ENCODE measurements at regions not wholly inside any gene's neighbourhood (a gene's known extent, or its start where the extent isn't known, plus 50 kb on each side); places are given as distances from the start of the nearest gene placed in this dataset.

DNA sequence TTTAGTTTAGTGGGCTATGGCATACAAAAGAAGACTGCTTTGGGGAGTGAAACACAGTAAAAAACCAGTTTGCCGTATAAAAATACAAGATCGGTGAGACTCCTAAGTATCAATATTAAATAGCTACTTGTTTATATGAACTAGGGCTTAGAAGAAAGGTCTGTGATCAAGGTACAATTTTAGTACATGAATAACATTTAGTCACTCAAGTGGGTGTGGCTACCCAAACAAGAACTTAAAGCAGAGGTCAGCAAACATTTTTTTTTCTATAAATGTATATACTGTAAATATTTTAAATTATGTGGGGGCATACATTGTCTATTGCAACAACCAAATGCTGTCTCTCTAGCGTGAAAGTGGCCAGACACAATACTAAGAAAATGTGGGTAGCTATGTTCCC lies 1452.5 kb upstream of the NUDT12 start:
- intact Hi-C loops (cut with DNase I): no loop called here
- FAIRE-seq (no peak), DNase-seq (no peak)
- no peaks in the 10 kb centered on the region for H3K9me3 ChIP-seq (ENCODE audit: control insufficient read depth in 2 of 3, insufficient read depth in 1 of 3, low read length in 3 of 3)
- no peaks in the 10 kb centered on the region for H3K4me1 ChIP-seq (ENCODE audit: control insufficient read depth in 2 of 3, insufficient read depth in 2 of 3, low read depth in 1 of 3, low read length in 3 of 3)
- TF ChIP-seq, protein P1, sequence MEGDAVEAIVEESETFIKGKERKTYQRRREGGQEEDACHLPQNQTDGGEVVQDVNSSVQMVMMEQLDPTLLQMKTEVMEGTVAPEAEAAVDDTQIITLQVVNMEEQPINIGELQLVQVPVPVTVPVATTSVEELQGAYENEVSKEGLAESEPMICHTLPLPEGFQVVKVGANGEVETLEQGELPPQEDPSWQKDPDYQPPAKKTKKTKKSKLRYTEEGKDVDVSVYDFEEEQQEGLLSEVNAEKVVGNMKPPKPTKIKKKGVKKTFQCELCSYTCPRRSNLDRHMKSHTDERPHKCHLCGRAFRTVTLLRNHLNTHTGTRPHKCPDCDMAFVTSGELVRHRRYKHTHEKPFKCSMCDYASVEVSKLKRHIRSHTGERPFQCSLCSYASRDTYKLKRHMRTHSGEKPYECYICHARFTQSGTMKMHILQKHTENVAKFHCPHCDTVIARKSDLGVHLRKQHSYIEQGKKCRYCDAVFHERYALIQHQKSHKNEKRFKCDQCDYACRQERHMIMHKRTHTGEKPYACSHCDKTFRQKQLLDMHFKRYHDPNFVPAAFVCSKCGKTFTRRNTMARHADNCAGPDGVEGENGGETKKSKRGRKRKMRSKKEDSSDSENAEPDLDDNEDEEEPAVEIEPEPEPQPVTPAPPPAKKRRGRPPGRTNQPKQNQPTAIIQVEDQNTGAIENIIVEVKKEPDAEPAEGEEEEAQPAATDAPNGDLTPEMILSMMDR (IDR thresholded peaks at IDR 0.05; ENCODE audit: borderline replicate concordance, extremely low read depth, insufficient read depth): no peak
- H3K9ac ChIP-seq (ENCODE audit: low read length in 3 of 3): no peak overlapping the region
- H3K27me3 ChIP-seq (ENCODE audit: control insufficient read depth, insufficient read depth, low read length): no peaks in the 10 kb centered on the region
- no peaks in the 10 kb centered on the region for H3K36me3 ChIP-seq (ENCODE audit: control insufficient read depth in 2 of 3, insufficient read depth in 3 of 3, low read length in 3 of 3)
- no peak overlapping the region for H3K27ac ChIP-seq (ENCODE audit: low read depth in 2 of 2, low read length in 2 of 2)
- no peak overlapping the region for H3K4me3 ChIP-seq (ENCODE audit: low read length in 3 of 3)

DNA sequence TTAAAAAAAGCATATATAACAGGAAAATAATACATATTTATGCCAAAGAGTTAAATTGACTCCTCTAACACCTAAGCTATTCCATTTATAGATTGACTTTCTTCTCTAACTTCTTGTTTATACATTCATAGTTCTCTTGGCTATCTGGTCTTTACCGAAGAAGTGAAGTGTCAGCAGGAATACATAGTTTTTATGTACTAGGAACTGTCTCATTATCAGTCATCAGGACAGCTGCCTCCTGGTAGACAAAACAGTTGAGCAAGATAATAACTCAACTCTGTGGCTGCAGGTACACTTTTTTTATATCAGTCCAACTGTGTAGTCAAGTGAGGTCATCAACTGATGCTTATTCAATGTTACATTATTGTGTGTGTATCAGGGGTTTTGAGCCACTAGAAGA lies 1436.0 kb upstream of the NUDT12 start:
- Histone ChIP-seq H3K9me3 (ENCODE audit: control insufficient read depth in 2 of 3, insufficient read depth in 1 of 3, low read length in 3 of 3) (no peaks in the 10 kb centered on the region), H3K36me3 (ENCODE audit: control insufficient read depth in 2 of 3, insufficient read depth in 3 of 3, low read length in 3 of 3) (no peaks in the 10 kb centered on the region), H3K27ac (ENCODE audit: low read depth in 2 of 2, low read length in 2 of 2) (no peak overlapping the region), H3K9ac (ENCODE audit: low read length in 3 of 3) (no peak overlapping the region), H3K4me3 (ENCODE audit: low read length in 3 of 3) (no peak overlapping the region), H3K4me1 (ENCODE audit: control insufficient read depth in 2 of 3, insufficient read depth in 2 of 3, low read depth in 1 of 3, low read length in 3 of 3) (no peaks in the 10 kb centered on the region), H3K27me3 (ENCODE audit: control insufficient read depth, insufficient read depth, low read length) (no peaks in the 10 kb centered on the region)
- intact Hi-C loops (cut with DNase I): no loop called here
- DNase-seq (no peak), FAIRE-seq (no peak)
- TF ChIP-seq, protein P1 (IDR thresholded peaks at IDR 0.05; ENCODE audit: borderline replicate concordance, extremely low read depth, insufficient read depth): no peak

DNA sequence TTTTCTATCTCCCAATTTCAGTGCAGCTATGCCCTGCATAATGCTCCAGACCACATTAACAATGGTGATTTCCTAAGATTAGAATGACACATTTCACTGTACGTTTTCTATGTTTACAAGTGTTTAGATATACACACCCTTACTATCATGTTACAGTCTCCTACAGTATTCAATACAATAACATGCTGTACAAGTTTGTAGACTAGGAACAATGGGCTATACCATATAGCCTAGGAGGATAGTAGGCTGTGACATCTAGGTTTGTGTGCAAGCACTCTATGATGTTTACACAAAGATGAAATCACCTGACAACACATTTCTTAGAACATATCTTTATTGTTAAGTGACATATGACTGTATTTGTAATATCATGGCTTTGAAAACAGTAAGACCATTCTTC lies 1435.6 kb upstream of the NUDT12 start:
- DNase-seq: no peak
- Histone ChIP-seq H3K9ac (ENCODE audit: low read length in 3 of 3) (no peak overlapping the region), H3K27ac (ENCODE audit: low read depth in 2 of 2, low read length in 2 of 2) (no peak overlapping the region), H3K9me3 (ENCODE audit: control insufficient read depth in 2 of 3, insufficient read depth in 1 of 3, low read length in 3 of 3) (no peaks in the 10 kb centered on the region), H3K36me3 (ENCODE audit: control insufficient read depth in 2 of 3, insufficient read depth in 3 of 3, low read length in 3 of 3) (no peaks in the 10 kb centered on the region), H3K27me3 (ENCODE audit: control insufficient read depth, insufficient read depth, low read length) (no peaks in the 10 kb centered on the region), H3K4me3 (ENCODE audit: low read length in 3 of 3) (no peak overlapping the region), H3K4me1 (ENCODE audit: control insufficient read depth in 2 of 3, insufficient read depth in 2 of 3, low read depth in 1 of 3, low read length in 3 of 3) (no peaks in the 10 kb centered on the region)
- intact Hi-C loops (cut with DNase I): no loop called here
- TF ChIP-seq, protein P1 (IDR thresholded peaks at IDR 0.05; ENCODE audit: borderline replicate concordance, extremely low read depth, insufficient read depth): no peak
- FAIRE-seq: no peak

DNA sequence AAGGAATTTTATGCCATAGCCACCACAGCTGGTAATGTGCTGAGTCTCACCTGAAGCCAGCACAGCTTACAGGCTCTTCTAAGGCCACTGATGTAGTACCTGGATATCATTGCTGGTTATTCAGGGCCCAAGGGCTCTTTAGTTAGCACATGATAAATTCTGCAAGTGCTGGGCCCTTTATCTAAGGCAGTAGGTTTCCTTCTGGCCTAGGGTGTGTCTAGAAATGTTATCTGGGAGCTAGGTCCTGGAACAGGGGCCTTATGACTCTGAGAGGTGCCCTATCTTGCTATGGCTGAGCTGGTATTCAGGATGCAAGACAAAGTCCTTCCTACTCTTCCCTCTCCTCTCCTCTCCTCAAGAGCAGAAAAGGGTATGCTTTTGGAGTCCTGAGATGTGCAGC lies 1424.5 kb upstream of the NUDT12 start:
- DNase-seq: no peak
- intact Hi-C loops (cut with DNase I): no loop called here
- no peaks in the 10 kb centered on the region for H3K9me3 ChIP-seq (ENCODE audit: control insufficient read depth in 2 of 3, insufficient read depth in 1 of 3, low read length in 3 of 3)
- H3K9ac ChIP-seq (ENCODE audit: low read length in 3 of 3): no peak overlapping the region
- no peaks in the 10 kb centered on the region for H3K36me3 ChIP-seq (ENCODE audit: control insufficient read depth in 2 of 3, insufficient read depth in 3 of 3, low read length in 3 of 3)
- no peak overlapping the region for H3K4me3 ChIP-seq (ENCODE audit: low read length in 3 of 3)
- H3K27ac ChIP-seq (ENCODE audit: low read depth in 2 of 2, low read length in 2 of 2): no peak overlapping the region
- no peaks in the 10 kb centered on the region for H3K27me3 ChIP-seq (ENCODE audit: control insufficient read depth, insufficient read depth, low read length)
- H3K4me1 ChIP-seq (ENCODE audit: control insufficient read depth in 2 of 3, insufficient read depth in 2 of 3, low read depth in 1 of 3, low read length in 3 of 3): no peaks in the 10 kb centered on the region
- TF ChIP-seq, protein P1 (IDR thresholded peaks at IDR 0.05; ENCODE audit: borderline replicate concordance, extremely low read depth, insufficient read depth): no peak
- no peak for FAIRE-seq
